DMS79 (cell line): ENCODE measurements at regions not wholly inside any gene's neighbourhood (a gene's known extent, or its start where the extent isn't known, plus 50 kb on each side); places are given as distances from the start of the nearest gene placed in this dataset.
"Not testable (repeated sequence)": the region's sequence is repeated elsewhere in the genome, so short reads cannot be mapped to it uniquely, and the experiment has no call there.

Source experiments
- DNase-seq: peaks from one replicate; lab custom pipeline; 2025; lab: John Stamatoyannopoulos, UW

DNA sequence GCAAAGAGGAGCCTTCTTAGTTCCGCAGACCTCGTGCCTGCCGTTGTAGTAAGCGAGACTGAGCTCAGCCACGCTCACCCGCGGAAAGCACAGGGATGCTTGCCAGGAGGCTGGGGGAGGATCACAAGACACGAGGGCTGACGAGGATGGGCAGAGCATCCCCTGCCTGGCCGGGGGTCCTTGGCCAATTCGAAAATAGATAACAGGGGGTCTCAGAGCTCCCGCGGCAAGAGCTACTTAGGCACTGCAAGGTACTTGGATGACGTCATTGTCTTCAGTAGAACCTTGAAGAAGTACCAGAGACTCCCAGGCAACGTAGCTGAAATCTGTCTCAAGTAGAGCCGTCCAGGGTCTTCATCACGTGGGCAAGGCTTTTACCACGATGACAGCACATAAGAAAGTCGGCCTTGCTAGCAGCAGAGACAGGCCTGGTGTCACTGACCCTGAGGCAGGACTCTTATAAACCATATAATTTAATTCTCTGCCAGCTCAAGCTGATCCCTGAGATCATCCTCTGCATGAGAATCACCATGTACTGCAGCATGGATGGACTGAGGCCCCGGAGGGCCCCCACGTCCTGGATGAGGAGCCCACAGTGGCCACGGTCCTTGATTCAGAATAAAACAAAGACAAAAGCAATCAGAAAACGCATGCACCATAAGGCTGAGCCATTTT lies 81.9 kb downstream of the TMEM18 start:
- DNase-seq = no peak

DNA sequence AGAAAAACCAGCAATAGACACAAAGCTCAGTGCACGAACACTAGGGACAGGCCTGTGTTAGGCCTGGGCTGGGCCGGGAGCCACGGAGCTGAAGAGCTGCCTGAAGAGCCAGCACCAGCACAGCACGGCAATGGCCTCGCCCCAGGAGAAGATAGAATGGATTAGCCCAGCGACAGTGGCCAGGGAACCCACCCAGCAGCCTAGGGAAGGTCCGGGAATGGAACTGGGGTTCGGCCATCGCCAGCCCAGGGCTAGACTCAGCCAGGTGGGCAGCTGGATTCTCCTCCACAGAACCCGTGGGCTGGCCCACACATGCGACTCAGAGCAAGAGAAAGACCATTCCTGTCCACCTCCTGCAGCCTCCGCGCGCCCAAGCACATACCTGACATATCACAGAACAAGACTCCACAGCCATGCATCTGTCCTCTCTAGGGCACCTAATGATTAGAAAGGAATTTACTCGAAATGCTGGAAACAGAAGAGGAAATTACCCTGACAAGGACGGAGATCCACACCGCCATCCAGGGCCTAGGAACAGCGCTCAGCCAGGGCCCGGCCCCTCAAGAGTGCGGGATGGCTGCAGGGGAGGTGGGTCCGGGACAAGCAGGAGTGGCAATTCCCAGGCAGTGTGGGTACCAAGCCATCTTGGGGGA lies 82.8 kb downstream of the TMEM18 start:
- DNase-seq = no peak

DNA sequence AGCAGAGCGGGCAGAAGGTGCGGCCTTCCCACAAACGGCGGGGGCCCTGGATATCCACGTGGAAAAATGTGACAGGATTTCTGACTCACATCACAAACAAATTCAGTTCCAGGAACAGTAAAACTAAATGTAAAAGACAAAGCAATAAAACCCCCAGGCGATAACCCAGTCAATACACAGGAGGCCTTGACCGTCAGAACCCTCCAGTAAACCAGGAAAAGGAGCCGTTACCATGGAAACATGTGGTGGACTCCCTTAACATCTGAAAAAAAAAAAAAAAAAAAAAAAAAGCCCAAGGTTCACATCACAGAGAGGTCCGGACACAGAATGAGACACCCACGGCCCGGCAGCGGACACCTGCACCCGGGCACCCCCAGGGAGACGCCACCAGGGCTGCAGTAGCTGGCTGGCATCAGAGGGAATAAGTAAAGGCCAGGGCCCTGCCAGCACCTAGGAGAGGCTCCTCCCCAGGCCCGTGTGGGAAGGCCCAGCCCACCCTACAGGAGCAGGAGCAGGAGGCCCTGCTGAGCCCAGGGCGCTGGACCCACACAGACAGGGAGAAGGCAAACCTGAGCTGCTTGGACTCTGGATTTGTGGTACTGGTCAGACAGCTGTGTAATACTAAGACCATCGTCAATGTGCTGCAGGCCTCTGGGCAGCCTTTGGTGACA lies 83.7 kb downstream of the TMEM18 start:
- no peak for DNase-seq

DNA sequence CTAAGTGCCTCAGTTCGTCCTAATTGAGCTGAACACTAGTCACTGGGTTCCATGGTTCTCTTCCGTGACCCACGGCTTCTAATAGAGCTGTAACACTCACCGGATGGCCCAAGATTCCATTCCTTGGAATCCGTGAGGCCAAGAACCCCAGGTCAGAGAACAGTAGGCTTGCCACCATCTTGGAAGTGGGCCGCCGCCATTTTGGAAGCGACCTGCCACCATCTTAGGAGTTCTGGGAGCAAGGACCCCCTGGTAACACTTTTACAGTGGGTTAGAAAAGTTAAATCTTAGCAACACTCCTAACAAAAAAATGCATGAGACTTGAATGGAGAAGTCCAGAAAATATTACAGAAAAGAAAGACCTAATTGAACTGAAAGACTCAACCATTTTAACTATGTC lies 84.5 kb downstream of the TMEM18 start:
- no peak for DNase-seq

DNA sequence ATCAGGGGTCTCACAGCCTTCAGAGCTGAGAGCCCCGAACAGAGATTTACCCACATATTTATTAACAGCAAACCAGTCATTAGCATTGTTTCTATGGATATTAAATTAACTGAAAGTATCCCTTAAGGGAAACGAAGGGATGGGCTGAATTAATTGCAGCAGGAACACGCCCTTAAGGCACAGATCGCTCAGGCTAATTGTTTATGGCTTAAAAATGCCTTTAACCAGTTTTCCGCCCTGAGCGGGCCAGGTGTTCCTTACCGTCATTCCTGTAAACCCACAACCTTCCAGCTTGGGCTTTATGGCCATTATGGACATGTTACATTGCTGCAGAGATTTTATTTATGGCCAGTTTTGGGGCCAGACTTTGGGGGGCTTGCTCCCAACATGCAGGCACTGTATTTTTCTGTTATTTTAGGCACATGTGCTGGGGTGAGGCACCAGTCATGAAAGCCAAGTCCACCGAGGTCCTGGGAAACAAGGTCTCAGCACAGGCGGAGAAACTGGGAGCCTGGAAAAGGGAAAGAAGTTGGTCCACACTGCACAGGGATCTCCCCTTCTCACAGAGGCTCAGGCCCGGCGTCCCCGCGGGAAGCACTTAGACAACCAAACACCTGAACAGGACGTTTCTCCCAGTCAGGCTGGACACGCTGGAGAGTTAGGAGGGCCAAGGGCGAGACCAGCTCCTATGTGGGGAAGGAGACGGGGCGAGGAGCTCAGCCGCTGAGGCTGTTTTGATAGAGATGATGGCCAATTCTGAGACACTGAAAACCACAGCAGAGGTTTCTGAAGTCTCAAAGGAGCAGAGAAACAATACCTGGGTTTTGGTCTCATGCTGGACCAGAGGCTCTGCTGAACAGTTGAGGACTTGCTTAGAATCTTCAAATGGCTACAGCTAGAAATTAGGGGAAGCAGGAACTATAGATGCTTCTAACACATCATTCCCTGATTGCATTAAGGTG lies 86.7 kb downstream of the TMEM18 start:
- DNase-seq = no peak

DNA sequence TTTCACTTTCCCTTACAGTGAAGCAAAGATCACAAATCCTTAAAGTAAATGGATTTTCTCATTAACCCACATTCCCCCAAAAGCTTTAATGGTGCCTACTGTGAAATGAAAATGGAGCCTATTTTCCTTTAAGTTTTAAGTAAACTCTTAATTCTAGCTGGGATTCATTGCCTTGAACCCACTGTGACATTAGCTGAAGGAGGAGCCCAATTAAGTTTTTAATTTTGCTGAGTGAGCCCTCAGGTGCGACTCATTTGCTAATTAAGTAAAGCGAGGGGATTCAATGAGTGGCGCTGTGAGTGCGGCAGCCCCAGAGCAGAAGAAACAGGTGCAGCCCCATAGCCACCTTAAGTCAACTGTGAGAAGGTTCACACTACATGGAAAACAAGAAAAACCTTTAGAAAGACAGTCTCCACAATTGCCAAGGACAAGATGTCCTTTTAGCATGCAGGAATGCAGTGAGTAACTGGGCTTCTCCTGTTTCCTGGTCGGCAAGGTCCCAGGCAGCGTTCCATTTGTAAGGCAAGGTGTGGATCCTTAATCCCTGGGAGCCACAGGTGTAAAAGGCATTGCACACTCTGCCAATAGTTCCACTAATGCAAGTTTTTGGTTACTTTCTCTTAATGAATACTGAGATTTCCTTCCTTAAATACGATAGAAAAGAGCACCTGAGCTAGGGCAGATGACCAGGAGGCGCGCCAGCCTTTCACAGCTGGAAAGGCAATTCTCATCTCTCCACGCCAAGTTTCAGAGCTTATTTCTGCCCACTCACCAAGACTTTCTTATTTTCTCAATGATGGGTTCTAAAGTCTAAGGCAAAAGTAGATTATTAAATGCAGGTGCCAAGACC lies 87.7 kb downstream of the TMEM18 start:
- no peak for DNase-seq

DNA sequence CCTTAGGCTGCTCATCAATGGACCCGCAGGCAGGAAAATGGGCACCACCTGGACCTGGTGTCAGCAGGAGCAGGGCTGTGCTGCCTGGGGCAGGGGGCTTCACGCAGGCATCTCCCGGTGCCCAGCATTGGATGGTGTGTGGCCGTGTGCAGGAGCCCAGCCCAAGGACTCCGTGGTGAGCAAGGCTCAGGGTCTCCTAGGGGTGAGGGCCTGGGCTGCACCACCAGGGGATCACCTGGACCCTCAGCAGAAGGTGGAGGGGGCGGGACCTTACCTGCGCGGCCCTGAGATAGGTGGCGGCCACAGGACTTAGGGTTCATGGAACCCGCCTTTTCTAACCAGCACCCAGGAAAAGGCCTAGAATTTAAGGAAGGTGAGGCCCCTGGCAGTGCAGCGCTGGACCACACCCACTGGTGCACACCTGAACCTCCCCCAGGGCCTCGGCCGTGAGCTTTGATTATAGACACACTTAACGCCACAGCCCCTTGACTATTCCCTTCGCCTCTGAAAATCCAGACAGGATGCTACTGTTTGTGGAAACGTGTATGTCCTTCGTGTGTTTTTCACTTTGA lies 89.0 kb downstream of the TMEM18 start:
- no peak for DNase-seq

DNA sequence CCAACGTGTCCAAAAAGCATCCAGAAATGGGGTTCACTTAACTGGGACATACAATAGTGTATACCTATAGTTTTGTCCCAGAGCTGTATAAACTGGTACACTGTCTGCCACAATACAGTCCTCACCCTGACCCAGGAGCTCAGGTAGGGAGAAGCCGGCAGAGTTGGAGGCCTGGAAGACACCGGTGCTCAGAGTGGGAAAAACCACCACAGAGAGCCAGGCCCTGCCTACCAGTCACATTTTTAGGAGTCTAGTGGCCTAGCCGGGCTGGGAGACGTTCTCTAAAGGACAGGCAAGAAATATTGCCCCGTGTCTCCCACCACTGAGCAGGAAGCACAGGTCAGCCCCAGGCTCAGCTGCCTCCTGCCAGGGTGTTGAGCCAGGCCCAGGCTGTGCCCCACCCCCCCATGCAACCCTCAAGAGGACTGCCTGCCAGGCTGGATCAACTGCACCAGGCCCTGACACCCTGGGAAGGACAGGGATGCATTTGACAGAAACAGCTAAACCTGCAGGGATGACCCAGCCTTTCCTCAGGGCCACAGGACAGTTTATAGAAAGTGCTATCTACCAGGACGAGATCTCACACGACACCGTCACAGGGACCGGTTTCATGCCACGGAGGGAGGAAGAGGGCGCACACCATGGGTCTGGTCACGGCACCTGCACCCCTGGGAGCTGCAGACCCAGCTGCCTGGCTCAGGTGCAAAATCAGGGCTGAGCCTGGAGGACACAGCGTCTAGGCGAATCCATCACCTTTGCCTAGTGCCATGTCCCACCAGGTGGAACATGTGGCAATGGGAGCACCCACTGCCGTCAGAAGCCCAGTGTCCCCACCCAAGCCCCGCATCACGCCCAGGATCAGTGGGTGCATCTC lies 89.9 kb downstream of the TMEM18 start:
- no peak for DNase-seq

DNA sequence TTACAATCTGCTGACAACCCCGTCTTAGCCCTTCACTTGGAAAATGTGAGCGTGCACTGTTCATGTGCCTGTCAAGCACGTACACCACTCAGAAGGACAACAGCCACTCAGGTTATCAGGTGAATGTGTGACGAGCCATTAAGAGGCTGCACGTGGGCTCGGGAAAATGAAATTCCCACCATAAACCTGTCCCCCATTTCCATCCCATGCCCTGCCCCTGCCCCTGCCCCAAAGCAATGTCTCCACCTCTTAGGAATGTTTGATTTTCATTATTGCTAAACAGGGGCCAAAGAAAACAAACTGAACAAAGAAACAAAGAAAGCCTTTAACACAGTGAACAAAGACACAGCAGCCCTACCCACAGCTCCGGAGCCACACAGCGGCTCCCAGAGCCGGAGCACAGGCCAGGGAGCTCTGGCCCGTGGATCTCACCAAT lies 90.5 kb downstream of the TMEM18 start:
- DNase-seq = no peak

DNA sequence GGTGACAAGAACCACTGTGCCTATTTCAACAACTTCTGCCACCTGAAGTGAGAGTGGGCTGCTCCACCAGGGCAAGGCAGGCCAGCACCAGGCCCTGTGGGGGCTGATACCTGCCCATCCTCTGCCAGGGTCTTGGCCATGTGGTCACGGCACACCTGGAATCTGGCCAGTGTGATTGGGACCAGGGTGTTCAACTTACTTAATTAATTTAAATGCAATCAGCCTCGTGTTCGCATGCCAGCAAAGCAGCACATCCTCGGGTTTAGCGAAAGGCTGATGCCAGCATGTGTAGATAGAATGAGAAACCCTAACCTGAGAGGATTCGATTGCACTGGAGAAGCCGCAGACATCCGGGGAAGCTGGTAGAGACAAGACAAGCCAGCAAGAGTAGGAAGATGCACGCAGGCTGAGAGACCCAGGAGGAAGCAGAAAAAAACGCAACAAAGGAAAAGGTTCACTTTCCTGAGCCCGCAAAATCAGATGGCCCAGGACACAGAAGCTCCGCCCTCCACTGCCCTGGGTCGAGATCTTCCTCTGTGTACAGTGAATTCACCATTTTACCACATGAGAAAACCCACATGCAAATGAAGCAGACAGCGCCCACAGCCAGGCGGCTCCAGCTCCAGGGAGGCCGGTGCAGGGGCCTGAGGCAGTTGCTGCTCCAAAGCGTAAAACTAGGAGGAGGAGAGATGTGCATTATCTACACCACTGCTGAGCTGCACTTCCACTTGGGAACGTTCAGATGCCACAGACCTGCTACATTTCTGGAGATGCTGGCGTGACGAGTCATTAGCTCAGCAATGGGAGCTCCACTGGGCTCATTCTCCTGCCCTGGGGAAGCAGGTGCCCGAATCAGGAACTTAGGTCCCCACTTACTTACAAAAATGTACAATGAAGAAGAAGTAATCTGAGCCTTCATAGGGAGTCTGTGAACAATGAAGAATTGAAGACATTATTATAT lies 92.1 kb downstream of the TMEM18 start:
- no peak for DNase-seq

DNA sequence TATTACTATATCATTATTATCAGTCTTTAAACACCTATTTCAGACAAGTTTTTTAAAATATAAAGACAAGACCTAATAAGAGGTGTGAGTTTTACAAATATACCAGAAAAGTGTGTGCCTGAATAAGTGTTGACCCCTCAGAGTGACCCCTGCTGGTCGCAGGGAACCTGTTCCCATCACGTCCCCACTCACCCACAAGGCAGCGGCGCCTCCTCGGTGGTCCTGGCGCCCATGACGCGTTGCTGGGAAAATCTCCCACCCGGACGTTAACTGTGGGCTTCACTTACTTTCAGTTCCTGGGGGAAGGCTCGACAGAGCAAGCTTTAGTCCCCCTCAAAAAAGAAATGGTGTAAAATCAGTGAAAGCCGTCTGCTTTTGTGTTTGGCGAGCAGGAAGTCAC lies 93.5 kb downstream of the TMEM18 start:
- no peak for DNase-seq

DNA sequence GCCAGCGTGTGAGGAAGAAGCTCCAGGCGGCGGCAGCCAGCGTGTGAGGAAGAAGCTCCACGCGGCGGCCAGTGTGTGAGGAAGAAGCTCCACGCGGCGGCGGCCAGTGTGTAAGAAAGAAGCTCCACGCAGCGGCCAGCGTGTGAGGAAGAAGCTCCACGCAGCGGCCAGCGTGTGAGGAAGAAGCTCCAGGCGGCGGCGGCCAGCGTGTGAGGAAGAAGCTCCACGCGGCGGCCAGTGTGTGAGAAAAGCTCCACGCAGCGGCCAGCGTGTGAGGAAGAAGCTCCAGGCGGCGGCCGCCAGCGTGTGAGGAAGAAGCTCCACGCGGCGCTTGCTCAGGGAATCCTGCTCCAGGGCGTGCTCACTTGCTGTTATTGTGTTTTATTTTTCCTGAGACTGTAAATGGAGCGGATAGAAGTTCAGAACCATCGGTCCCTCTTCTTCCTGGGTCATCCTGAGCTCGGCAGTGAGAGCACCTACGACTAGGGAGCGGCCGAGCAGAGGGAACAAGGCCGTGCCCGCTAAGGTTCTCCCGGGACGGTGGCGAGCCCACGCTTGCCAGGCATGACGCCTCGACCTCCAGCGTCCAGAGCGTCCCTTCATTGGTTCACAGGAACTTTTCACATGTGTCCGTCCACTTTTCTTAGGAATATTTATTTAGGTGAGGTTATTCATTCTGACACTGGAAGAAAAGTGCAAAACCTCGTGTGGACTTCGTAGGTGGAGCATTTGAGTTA lies 94.2 kb downstream of the TMEM18 start:
- DNase-seq = no peak

DNA sequence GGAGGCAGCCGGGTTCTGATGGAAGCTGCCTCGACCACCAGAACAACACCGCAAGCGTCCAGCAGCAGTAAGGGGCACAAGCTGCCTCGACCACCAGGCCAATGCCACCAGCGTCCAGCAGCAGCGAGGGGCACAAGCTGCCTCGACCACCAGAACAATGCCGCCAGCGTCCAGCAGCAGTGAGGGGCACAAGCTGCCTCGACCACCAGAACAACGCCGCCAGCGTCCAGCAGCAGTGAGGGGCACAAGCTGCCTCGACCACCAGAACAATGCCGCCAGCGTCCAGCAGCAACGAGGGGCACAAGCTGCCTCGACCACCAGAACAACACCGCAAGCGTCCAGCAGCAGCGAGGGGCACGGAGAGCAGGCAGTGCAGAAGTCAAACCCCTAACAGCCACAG lies 94.9 kb downstream of the TMEM18 start:
- DNase-seq = not testable (repeated sequence)

DNA sequence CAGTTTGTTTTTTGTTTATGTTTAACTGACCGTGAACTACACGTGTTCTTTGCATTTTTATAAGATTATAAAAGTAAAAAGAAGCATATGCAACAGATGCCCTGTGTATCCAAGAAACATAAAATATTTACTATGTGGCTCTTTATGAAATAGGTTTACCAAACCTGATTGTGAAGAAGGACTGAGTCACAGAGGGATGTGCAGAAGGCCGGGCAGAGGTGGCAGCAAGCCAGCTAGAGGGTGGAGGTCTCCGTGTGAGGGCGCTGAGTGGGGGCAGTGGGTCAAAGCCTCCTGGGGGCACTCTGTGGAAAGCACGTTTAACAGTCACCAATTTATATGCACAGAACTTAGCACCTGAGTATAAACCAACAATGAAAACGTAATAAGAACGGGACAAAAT lies 97.2 kb downstream of the TMEM18 start:
- DNase-seq = no peak

DNA sequence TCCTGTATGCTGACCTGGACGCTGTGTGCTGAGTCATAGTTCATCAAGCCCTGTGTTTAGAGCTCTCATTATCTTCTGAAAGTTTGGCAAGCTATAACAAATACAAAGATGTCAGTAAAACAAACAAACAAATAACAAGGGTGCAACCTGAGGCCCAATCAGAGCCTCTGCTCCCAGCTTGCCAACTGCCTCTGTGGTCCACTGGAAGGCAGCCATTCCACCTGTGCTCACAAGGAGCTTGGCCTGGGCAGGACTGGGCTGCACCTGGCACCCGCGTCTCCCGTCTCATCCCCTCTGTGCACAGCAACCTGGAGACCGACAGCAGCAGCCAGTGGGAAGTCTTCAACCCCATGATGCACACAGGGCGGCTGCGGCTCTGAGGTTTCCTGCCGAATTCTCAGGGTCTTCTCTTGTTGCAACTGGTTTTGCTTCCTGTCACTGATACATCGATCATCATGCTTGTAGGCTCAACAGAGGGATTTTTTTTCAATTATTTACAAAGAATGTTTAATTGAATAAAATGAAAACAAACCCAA lies 97.8 kb downstream of the TMEM18 start:
- no peak for DNase-seq

DNA sequence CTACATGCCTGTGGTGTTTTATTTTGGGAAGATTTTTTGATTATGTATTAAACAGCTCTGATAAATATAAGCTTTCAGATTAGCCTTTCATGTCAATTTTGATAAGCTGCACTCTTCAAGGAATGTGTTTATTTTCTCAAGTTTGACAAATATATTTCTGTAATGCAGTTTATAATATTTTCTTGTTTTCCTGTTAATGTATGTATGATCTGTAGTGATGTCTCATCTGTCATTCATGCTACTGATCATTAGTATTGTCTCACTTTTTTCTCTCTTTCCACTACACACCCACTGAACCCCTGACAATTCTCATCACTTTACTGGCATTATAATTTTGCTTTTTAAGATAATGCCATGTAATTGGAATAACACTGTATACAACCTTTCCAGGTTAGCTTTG lies 100.9 kb downstream of the TMEM18 start:
- no peak for DNase-seq

DNA sequence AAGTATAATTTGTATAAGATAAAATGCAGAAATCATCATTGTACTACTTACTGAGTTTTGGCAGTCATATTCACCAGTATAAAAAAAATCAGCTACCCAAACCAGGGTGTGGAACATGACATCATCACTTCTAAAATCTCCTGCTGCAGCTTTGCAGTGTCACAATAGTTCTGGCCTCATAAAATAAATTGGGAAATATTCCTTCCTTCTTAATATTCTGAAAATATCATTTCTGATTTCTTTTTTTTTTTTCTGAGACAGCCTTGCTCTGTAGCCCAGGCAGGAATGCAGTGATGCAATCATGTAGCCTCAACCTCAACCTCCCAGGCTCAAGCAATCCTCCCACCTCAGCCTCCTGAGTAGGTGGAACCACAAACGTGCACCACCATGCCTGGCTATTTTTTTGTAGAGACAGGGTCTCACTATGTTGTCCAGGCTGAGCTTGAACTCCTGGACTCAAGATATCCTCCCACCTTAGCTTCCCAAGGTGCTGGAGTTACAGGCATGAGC lies 101.4 kb downstream of the TMEM18 start:
- DNase-seq = no peak
